C4-2B (cell line): ENCODE measurements at regions not wholly inside any gene's neighbourhood (a gene's known extent, or its start where the extent isn't known, plus 50 kb on each side); places are given as distances from the start of the nearest gene placed in this dataset.

ENCODE experiments used
- ZFX ChIP-seq: fragments of 450-650 bp; IDR thresholded peaks from 2 replicates; pipeline ENCODE4 v1.6.1; 2017
- TF ChIP-seq, protein P1 (sequence below): fragments of 450-650 bp; conservative IDR thresholded peaks from 2 replicates; pipeline ENCODE4 v1.5.1; 2017; ENCODE audit warnings: mild to moderate bottlenecking

DNA sequence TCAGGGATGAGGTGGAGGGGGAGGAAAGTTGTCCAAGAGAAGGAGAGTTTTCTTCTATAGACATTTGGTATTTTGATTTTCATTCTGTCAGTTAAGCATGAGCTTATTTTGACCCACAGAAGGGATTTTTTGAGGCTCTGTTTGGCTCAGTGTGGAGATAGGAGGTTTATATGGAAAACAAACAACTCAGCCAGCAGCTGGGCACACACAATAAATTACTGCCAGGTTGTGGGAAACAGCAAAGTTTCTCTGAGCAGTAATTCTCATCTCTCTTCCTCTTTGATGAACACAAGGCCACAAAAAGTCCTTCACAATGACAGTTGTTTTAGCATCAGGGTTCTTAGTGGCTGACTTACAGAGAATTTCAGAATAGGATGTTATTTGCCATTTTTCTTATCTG, 486.1 kb downstream of the KDM4C start:
- TF ChIP-seq, protein P1, sequence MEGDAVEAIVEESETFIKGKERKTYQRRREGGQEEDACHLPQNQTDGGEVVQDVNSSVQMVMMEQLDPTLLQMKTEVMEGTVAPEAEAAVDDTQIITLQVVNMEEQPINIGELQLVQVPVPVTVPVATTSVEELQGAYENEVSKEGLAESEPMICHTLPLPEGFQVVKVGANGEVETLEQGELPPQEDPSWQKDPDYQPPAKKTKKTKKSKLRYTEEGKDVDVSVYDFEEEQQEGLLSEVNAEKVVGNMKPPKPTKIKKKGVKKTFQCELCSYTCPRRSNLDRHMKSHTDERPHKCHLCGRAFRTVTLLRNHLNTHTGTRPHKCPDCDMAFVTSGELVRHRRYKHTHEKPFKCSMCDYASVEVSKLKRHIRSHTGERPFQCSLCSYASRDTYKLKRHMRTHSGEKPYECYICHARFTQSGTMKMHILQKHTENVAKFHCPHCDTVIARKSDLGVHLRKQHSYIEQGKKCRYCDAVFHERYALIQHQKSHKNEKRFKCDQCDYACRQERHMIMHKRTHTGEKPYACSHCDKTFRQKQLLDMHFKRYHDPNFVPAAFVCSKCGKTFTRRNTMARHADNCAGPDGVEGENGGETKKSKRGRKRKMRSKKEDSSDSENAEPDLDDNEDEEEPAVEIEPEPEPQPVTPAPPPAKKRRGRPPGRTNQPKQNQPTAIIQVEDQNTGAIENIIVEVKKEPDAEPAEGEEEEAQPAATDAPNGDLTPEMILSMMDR, result no peak
- TF ChIP-seq ZFX, result no peak
